GM21737 (cell line): ENCODE measurements at regions not wholly inside any gene's neighbourhood (a gene's known extent, or its start where the extent isn't known, plus 50 kb on each side); places are given as distances from the start of the nearest gene placed in this dataset.
"Not testable (repeated sequence)": the region's sequence is repeated elsewhere in the genome, so short reads cannot be mapped to it uniquely, and the experiment has no call there.

Experiments
- ATAC-seq: cut with Tn5 transposase; IDR thresholded peaks from one replicate; pipeline ENCODE4 v1.9.1; 2021; ENCODE audit warnings: mild to moderate bottlenecking, moderate library complexity; ENCODE audit not compliant: unreplicated experiment

DNA sequence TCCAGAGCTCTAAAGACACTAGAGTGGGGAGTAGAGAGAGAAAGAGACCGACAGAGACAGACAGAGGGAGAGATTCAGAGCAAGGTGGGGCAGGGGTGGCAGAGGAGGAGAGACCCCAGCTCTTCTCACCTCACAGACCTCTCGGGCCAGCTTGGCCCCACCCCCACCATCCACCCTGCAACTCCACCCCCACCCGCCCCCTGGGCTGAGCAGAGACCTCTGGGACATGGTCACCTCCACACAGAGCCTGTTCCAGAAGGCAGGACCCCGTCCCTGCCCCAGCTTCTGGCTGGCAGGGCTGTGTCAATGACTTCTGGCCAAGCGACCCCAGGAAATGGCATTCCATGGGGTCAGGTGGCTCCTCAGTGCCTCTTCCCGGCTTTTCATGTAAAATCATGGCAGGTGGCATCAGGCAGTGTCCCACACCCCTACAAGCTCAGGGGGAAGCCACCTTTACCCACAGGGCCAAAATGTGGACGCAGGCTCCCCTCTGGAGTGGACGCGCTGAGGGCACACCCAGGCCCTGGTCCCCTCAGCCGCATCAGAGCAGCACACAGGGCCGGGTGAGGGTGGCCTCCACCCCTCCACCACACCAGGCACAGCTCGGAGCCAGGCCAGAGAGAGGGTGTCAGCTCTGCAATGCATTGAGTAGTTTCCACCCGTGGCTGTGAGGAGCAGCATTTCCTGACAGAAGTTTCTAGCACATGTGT, 131.2 kb upstream of the LPCAT1 start:
- no peak for ATAC-seq

DNA sequence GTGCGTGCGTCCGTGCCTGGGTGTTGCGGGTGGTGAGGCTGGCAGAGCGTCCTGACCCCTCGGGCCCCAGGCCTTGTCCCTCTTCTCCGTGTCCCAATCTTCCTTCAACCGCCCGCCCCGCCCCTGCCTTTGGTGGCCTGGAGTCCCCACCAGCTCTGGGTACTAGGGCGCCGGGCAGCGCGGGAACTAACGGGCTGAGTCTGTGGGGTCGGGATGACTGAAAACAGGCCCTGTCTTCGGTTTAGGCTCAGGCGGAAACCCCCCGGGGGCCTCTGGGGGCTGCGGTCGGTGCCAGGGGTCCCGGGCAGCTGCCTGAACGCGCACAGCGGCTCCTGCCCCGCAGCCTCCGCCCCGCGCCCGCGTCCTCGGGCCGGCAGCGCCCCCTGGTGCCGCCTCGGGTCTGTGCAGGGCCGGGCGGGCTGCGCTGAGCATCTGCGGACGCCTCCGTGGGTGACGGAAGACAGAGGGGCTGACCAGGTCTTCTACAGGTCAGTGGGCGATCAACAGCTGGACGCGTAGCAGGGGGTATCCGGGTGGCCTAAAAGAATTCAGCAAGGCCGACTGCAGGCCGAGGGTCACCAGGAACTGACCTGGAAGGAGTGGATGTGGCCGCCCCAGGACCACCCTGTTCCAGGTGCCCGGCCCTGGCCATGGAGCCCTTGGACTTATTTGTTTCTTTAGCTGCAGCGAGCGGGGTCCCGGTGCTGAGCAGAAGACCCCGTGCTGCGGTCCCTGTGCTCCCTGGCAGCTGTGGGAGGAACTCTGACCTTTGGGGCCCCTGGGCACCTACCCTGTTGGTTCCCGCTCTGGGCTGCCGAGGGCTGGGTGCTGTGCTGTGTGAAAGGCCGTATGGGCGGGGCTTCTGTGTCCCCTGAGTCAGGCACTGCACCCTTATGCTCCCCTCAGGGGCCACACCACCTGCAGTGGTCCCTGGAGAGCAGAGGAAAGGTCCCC, 130.2 kb upstream of the LPCAT1 start:
- peak; percentile 85 for ATAC-seq

DNA sequence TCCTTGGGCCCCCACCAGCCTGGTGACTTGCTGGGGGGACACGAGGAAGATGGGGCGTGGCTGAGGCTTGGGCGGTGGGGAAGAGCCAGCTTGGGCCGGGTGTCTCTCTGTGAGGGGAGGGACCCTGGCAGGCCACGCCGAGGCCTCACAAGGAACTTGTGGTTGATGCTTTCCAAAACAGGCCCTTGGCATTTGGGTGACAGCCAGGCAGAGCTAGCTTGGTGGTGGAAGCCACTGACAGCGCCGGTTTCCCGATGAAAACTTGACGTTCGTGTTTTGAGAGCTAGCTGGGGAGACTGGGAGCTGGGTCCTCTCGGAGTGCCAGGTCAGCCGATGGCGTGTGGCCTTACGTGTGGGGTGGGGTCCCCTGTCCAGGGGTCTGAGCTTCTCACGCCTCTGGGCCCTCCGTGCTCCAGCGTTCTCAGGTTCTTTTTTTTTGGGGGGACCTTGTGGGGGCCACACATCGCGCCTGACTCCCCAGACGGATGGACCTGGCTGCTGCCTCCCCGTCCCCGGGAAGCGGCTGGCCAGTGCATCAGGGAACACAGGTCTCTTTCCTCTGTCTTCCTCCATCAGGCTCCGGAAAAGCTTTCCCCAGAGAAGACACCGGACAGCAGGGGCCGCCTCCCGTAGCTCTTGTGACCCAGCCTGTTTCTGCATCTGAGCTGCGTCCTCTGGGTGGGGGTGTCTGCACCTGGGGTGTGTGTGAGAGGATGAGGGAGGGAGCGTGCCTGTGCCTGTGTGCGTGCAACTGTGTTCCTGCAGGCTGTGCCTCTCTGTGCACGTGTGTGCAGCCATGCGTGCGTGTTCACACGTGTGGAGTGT, 129.3 kb upstream of the LPCAT1 start:
- ATAC-seq = peak; percentile 38

DNA sequence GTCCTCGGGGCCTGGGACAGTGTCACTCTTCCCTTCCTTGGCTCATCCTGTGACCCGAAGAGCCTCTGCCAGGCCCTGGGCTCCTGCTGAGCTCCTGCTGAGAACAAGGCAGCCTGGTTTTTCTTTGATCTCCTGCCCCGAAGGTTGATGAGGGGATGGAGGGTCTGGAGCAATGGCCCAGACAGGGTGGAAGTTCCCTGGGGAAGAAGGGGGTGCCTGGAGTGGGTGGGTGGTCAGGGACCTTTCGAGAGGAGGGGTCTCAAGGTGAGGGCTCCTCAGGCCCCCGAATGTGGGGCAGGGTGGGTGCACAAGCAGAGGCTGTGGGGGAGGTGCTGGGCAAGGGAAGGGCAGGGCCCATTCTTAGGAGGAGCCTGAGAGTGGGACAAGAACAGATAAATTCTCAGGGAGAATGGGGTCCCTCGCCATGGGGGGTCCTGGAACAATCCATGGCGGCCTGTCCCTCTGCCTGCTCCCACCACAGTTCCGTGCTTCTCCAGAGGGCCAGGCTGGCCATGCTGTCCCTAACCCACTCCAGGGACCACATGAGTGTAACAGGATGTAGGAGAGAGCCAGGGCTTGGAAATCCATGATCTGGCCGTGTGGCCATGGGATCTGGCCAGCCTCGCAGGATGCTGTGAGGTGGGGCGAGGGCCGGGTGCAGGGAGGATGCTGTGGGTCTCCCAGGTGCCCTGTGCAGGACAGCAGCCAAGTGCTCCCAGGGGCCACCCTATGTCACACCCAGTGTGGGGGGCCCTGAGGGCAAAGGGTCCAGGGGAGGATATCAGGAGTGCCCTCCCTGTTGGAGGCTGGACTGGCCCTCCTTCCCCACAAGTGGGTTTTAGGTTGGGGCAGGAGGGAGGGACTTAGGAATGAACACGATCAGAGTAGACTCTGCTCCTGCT, 128.5 kb upstream of the LPCAT1 start:
- ATAC-seq = no peak

DNA sequence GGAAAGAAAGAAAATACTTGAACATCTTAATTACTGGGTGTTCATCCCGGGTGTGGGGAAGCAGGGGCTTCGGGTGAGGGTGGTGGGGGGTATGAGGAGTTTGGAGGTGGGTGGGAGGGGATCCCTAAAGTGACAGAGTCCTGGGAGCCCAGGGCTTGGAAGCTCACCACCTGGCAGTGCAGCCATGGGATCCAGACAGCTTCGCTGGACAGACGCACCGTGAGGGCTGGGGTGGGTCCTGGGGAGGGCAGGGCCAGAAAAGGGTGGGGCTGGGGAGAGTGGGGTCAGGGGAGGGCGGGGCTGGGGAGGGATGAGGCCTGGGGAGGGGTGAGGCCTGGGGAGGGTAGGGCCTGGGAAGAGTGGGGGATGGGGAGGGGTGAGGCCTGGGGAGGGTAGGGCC, 127.5 kb upstream of the LPCAT1 start:
- ATAC-seq = no peak

DNA sequence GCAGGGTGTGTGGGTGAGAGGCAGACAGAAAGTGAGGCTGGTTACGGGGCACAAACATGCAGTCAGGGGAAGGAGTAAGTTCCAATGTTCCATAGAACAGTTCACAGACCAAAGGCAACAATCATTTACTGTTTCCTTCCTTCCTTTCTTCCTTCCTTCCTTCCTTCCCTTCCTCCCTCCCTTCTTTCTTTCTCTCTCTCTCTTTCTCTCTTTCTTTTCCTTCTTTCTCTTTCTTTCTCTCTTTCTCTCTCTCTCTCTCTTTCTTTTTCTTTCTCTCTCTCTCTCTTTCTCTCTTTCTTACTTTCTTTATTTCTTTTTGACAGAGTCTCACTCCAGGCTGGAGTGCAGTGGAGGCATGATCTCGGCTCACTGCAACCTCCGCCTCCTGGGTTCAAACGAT, 125.8 kb upstream of the LPCAT1 start:
- no peak for ATAC-seq

DNA sequence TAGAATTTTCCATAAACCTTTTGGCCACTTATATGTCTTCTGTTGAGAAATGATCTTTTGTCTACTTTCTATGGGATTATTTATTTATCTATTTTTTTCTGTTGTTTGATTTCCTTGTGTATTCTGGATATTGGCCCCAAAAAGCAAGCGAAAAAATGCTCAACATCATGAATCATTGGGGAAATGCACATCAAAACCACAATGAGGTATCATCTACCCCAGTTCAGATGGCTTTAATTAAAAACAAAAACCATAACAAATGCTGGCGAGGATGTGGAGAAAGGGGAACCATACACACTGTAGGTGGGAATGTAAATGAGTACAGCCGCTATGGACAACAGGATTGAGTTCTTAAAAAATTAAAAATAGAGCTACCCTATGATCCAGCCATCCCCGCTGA, 125.0 kb upstream of the LPCAT1 start:
- no peak for ATAC-seq

DNA sequence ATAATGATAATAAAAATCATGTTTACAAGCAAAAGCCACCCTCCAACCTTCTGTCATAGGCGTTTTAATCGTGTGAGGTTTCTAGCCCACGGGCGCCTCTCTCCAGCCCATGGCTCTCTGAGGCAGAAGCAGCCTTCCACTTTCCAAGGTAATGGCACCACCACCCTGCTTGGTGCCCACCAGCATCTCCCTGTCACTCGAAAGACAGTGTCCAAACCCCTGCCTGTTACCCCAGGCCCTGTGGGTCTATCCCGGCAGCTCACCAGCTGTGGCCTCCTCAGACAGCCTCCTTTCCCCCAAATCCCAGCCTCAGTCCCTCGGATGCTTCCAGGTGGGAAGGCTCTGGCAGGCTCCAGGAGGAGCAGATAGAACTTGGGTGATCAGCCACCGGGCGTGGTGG, 123.8 kb upstream of the LPCAT1 start:
- no peak for ATAC-seq

DNA sequence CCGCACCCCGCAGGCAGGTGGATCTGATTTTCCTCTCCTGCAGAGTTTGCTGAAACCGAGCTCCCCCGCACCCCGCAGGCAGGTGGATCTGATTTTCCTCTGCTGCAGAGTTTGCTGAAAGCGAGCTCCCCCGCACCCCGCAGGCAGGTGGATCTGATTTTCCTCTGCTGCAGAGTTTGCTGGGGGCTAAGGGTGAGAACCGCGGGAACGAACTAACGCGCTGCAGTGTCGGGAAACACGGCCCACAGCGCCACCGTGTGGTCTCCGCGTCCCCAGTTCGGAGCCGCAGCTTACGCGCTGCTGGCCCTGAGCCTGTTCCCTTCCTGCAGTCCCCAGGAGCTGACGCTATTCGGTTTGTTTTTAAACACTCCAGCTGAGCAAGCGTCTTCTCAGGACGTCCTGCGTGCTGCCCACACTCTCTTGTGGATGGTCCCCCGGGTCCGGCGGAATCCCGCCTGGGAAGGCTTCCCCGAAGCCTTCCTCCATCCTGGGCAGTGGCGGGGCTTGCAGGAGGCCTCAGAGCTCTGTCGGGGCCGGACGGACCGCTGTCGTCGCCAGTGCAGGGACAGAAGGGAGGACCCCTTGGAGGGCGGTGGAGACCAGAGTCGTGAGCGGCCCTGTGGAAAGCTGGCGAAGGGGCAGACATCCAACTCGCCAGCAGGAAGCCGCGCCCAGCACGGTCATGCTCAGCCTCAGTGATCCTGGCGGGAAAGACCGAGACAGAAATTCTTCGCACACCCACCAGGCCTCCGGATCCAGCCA, 121.2 kb upstream of the LPCAT1 start:
- ATAC-seq = peak; percentile 80

DNA sequence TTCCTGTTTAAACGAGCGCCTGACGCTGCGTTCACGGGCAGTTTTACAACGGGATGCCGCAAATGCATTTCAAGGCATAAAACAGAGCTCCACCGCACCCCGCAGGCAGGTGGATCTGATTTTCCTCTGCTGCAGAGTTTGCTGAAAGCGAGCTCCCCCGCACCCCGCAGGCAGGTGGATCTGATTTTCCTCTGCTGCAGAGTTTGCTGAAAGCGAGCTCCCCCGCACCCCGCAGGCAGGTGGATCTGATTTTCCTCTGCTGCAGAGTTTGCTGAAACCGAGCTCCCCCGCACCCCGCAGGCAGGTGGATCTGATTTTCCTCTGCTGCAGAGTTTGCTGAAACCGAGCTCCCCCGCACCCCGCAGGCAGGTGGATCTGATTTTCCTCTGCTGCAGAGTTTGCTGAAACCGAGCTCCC, 120.6 kb upstream of the LPCAT1 start:
- ATAC-seq = not testable (repeated sequence)

DNA sequence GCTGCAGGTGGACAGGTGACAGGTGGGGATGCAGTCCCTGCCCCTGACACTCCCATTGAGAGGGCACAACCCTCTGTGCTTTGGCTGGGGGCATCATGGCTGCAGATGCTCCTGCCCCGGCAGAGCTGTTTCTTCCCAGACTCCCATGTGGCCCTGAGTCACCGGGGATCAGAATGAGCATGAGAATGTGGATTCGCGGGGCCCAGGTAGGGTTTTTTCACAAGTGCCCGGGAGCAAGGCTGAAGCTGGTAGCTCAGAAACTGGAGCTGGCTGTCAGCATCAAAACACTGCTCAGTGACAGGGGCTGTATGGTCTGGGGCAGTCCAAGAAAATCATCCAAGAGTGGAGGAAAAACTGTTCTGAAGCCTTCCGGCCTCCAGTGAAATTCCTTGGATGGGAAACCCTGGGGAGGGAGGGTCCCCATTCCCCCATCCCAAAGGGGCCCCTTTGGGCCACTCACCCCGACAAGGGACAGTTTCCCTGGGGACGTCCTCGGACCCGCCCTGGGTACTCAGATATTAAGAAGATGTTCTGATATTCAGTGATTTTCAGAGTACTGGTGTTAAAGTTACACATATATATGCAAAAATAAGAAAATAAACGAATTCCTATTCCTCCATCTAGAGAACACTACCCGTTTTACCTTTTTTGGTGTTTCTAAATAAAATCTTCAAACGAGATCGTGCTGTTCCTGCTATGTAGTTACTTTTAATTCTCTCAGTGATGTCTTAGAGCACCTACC, 120.1 kb upstream of the LPCAT1 start:
- no peak for ATAC-seq

DNA sequence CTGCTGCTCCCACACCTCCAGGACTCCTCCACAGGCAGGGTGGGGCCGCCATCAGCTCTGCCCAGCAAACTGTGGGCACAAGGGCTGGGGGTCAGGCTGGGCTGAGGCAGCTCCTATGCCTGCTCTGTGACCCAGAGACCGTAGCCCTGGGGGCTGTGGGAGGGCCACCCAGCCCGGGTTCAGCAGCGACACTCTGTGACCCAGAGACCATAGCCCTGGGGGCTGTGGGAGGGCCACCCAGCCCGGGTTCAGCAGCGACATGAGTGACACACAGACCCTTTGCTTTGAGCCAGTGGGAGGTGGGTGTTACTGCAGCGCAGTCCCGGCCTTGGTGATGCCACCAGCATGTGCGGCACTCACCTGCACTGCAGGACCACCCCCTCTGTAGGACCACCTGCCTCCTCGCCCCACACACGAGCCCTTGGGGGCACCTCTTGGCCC, 118.9 kb upstream of the LPCAT1 start:
- no peak for ATAC-seq

DNA sequence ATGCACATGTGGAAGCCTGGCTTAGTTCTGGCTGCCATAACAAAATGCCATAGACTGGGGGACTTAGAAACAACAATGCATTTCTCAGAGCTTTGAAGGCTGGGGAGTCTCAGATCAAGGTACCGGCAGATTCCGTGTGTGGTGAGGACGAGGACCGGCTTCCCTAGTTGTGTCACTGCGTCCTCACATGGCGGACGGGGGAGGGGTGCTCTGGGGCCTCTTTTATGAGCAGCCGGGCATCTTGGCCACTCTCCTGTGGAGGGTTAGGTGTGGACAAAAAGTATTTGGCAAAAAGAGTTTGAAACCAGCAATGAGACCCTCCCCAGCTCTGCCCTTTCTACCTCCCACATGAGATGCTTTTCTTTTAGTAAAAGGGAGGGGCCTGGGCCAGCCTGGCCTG, 118.5 kb upstream of the LPCAT1 start:
- ATAC-seq = no peak

DNA sequence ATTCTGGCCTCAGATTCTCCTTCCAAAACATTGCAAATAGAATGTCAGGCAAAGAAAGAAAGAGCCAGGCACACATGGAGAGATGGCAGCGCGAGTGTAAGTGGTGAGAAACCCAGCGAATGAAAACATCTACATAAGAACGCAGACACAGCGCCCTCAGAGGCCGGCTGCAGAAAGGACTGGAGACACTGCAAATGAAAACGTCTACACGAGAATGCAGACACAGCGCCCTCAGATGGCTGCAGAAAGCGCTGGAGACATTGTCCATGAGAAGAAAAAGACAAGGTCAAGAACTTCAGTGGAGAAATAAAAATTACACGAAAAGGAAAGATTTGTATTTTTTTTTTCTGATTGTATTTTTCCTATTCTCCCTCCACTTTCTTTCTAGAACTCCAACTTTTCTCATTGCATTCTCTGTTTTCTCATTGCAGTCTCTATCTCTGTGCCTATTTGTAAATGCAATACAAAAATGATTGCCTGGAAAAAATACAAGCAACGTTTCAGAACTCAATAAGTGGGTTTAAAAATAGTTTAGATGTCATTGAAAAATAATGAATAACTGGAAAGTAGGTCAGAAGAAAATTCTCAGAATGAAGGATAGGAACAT, 117.9 kb upstream of the LPCAT1 start:
- peak; percentile 75 for ATAC-seq

DNA sequence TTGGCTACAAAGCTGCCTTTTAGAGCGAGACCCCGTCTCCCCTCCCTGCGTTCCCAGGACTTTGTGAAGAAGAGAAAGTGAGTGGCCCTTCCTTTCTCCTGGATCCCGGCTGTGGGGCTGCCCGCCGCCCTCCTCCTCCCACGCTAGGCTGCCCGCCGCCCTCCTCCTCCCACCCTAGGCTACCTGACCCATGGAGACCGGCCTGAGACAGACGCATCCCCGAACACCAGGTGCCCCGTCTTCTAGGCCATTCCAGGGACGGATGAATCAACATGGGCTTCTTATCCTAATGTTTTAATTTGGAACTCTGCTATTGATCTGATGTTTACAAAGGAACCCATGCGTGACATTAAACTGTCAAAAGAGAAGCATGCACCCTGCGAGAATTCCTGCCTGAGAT, 117.3 kb upstream of the LPCAT1 start:
- ATAC-seq = no peak

DNA sequence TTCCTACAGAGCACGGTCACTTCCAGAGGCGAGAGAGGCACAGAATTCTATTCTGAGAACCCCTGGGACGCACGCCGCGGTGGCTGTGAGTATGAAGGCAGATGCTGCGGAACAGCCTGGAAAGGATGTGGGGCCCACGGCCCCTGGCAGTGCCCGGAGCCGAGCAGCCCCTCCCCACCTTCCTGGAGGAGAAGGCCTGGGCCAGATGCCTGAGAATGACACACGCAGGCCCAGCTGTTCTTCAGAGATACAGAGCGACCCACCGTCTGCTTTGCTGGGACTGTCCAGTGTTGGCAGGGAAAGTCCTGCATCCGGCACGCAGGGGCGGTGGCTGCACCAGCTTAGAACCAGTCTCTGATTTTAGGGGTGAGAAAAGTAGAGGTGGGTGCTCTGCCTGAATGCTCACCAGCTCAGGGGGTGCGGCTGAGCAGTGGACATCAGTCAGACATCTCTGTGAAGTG, 116.7 kb upstream of the LPCAT1 start:
- ATAC-seq = no peak

DNA sequence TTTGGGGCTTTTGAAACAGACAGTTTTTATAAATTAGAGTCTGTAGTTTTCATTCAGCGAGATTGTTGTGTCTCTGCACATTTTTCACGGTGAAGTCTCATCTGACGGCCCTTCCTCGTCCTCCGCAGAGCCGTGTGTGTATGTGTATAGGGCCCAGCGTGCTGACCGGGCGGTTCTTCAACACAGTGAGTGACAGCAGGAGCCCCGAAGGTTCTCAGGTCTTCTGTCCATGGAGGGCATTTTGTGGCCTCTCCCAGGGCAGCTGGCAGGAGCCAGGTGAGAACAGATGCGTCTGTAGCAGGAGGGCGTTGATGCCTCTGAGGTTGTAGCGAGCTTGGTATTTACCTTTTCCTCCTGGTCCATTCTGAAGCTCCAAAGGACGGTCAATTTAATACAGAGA, 116.0 kb upstream of the LPCAT1 start:
- ATAC-seq = no peak

DNA sequence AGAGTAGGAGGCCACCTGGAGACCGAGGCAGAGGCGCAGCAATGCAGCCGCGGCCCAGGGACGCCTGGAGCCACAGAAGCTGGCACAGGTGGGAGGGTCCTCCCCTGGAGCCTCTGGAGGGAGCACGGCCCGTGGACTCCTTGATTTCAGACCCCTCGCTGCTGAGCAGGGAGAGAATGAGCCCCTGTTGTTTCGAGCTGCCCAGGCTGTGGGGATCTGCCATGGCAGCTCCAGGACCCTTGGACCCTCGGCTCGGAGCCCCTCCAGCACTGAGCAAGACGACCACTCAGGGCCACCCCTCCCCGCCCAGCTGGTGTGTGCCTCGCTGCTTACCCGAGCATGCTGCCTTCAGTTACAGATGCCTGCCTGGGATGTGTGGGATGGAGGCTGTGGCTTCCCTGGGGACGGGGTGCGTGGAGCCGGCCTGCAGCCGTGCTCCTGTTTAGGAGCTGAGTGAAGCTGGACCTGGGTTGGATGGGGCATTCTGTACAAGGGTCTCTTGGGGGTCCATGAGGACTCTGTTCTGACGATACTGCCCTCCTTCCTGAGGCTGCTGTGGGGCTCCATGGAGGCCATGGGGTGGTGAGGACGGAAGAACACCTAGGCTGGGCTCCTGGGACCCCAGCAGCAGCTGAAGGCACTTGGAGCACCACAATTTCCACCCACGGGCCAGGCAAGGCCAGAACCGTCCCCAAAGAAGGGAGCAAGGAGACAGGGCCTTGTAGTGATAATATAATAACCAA, 115.1 kb upstream of the LPCAT1 start:
- no peak for ATAC-seq
